ENCODE measurements at regions not wholly inside any gene's neighbourhood (a gene's known extent, or its start where the extent isn't known, plus 50 kb on each side); places are given as distances from the start of the nearest gene placed in this dataset.

DNA sequence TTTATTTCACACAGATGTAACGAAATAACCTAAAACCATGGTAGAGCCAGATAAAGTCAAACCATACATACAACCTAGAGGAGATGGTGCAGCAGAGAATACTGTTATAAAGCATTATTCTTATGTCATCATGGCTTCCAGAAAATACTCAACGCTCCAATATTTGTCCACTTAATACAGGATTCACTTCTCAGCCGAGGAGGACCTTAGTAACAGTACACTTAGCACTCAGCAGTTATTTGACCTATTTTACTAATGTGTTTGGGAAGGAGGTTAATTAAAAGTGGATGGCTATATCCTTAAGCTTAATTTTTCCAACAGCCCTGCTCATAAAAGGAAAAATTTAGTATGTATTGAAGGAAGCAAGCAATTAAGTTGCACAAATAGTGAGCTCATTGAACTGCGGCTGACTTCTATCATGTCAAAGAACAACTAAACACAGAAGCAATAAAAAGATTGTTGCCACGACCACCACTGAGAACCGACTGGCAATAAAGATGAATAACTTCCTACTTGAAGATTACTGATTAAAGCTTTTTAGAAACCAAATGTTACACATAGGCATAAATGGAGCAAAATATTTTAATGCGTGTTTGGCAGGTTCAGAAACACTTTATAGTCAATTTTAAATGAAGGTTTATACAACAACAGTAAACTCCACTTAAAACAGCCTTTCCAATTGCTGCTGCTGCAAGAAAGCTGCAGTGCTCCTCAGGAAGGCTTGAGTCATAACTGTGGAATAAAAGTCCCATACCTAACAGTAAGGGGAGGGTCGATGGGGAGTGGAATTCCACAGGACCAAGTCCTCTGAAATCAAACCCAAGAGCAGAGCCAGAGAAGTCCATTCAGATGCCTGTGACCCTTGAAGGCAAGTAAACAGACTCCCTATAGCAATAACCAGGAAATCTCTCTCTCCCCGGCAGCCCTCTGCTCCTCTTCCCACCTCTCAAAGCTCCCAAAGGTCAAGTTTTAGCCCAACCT lies 218.9 kb upstream of the CDKN3 start:
- DNase-seq, result no peak

DNA sequence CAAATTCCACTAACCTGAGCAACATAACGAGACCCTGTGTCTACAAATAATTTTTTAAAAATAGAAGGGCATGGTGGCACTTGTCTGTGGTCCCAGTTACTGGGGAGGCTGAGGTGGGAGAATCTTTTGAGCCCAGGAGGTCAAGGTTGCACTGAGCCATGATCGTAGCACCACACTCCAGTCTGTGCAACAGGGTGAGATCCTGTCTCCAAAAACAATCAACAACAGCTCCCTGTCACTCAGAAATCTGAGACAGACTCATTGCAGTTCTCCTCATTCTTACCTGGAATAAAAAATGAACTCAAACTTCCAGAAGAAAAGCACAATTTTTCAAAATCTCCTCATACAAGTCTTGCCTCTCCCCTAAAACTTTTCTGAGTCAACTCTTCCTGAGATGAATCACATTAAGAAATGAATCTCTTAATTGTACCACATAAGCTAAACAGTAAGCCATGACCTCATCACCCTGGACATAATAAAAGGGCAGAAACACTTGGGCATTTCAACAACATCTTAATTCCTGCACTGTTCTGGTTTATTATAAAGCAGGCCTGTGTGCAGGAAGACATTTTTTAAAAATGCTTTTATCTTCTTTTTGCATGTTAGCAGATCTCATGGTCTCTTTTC lies 214.3 kb upstream of the CDKN3 start:
- DNase-seq, result no peak

DNA sequence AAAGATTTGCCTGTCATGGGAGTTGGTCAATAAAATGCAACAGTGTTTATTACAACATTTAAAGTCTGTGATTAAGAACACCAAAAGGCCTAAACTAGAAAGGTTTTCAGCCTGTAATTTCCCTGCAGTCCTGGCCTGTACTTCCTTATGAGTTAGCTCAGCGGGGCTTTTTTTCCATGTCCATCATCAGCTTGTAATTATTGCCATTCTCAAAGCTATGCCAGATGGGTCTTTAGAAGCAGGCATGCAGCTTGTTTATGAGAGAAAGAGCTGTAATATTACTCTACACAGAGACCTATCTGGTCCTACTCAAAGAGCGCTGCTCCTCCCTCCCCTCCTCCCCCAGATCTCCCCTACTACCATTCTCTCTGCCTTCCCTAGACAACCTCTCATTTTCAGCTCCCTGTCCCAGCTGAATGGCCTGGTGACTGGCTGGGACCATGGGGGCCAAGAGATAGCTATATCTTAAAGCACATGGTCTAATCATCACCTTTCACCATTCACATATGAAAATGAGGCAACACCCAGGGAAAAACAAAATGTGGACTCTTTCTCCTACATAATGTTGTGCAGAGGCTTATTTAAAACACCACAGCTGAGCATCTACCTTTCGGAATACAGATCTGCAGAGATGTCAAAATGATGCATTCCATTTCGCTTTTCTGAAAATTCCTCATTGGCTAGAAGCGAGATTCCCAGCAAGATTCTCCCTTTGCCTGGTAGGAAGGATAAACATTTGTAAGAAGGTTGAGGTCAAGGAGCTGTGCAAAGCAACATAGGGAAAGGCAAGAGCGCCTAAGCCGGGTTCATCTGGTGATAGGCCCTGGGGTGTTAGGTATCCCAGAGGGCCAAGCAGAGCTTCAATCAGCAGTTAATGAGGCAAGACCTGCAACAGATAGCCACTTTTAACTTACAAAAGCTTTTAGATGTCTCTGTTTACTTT lies 209.7 kb upstream of the CDKN3 start:
- DNase-seq, result no peak

DNA sequence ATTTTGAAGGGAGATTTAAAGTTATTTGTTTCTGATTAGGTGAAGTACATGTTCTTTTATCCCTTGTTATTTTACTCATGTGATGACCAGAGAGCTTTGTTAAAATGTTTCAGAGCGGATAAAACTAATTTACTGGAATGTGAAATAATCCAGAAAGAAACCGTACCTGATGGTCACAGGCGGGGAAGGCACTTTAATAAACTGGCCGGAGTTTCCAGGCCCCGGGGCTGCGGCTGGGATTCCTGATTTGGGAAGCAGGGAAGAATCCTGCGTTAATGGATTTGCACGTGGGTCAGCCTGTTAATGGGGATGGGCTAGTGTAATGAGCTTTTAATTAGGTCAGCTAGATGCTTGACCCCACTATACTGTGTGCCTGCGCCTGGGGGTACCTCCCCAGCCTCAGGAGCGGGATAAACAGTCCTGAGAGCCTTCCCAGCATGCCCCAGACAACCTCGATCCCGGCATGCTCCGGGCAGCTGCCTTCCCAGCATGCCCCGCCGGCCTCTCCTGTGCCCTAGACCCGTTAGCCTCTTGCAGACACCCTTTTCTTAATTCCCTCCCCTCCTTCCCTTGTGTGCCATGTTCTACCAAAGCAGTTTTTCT lies 208.6 kb upstream of the CDKN3 start:
- DNase-seq, result no peak

DNA sequence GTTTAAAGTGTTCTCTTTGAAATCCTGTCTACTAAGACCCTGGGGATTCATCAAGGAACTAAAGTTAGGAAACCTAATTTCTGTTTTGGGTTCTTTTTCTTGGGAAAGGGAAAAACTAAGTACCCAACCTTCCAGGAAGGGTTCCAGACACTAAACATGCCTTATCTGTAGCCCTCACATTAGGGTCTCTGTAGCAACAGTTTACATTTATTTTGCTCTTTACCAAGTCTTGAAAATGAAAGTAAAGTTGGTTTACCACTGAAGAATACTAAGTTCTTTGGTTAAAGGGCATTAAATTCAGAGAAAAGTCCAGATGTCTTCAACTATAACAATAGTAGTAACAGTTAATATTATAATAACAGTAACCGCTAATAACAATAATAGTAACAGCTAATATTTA lies 207.5 kb upstream of the CDKN3 start:
- DNase-seq, result no peak

DNA sequence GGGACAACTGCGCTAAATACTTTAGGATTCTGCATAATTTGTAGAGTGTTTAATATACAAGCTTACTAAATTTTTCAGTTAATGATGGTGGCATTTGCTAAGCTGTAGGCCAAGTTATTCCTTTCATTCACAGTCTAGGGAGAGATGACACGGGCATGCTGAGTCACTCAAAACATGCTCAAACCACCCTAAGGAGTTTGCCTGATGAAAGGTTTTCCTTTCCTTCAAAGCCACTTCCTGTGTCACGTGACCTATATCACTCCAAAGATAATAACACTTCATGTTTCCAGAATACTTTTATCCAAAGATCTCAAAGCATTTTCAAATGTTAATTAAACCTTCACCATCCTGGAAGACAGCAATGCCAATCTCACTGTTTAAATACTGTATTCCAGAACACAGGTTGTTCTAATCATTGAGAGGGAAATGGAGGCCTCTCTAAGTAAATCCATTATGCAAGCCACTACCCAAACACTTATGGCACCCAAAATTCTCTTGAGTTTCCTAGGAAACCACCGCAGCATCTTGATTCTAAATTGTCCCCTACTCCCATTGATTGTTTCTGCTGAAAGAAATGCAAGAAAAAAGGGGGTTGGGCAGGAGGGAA lies 207.0 kb upstream of the CDKN3 start:
- no peak for DNase-seq

DNA sequence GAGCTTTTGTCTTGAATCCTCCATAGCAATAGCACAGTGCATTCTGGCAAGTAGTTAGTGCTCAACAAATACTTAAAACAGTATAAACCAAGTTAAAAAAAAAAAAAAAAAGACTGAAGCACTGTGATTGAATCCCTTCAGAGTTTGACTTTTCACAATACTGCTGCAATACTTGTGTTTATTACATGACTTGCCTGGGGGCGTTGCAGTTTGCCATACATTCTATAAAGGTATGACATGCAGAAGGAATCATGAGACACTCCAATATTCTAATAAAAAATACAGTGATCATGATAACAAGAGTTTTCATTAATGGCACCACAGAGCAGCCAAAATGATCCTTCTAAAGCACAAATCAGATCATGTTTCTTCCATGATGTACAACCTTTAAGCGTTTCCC lies 205.0 kb upstream of the CDKN3 start:
- no peak for DNase-seq

DNA sequence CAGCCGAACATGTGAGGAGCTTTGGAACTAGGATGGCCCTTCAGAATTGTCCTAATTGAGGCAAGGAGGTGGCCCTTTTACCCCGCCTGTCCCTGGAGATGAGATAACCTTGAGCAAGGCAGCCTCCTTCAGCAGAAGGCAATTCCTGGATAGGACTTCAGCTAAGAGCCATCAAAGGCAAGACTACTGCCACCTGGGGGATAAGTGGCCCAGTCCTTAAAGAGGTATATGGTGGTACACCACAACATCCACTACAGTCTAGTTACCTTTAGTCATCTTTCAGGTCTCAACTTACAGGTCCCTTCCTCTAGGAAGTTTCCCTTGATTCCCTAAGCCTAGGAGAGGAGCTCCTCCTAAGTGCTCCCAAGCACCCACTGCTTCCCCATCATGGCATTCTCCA lies 204.2 kb upstream of the CDKN3 start:
- DNase-seq, result no peak

DNA sequence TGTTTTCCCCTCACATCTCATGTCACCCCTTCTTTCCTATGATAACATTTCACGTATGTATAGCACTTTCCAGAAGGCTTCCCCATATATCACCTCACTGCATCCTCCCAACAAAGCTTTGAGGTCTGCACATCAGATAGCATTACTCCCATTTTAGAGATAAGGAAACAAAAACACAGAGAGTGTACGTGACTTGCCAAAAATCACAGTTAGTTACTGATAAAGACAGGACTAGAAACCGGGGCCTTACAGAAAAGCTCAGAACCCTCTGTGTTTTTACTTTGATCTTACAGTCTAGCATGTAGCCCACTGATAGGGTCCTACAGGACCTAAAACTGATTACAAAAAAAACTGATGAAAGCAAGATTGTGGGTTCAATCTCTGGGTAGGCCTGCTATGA lies 202.9 kb upstream of the CDKN3 start:
- DNase-seq, result no peak

DNA sequence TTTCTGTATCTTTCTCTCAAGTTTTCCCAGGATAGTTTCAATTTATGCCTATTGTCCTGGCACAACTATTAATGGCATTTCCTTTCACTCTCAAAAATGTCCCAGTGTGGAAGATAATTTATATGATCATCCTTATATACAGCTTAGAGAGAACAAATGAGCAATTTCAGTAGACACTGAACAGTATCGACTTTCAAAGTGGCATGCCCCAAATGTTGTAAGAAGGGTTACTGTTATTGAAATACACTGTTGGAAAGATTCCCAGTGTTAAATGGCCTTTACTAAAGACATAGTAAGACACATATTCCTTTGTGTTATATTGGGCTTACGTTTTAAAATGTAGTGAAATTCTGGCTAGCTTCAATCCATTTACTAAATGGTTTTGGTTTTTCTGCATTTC lies 202.3 kb upstream of the CDKN3 start:
- no peak for DNase-seq

DNA sequence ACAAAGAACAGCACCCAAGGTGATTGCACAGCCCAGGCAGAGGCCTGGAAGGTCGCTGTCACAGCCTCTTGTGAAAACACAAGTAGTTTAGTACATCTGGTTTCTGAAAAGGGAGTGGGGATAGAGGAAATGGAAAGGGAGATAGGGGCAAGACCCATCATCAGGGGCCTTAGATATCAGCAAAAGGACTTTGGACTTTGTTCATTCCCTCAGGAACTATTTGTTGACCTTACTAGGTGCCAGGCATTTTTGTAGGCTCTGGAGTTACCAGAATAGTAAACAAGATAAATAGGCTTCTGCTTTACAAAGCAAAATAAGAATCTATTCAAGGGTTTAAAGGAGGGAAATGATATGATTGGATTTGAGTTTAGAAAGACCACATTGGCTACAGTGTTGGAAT lies 199.4 kb upstream of the CDKN3 start:
- no peak for DNase-seq

DNA sequence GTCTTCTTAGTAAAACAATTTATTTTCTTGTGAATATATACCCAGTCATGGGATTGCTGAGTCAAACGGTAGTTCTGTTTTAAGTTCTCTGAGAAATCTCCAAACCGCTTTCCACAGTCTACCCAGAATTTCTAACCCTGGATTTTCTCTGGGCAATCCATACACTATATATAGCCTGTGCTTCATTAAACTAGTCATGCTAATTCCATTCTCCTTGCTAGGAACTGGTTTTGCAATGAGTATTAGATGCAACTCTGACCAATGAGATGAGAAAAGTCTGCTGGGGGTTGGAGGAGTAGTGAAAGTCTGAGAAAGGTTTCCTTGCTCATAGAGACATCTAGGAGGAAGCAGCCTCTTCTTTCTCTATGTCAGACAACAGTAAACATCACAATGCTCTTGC lies 196.1 kb upstream of the CDKN3 start:
- DNase-seq, result no peak

DNA sequence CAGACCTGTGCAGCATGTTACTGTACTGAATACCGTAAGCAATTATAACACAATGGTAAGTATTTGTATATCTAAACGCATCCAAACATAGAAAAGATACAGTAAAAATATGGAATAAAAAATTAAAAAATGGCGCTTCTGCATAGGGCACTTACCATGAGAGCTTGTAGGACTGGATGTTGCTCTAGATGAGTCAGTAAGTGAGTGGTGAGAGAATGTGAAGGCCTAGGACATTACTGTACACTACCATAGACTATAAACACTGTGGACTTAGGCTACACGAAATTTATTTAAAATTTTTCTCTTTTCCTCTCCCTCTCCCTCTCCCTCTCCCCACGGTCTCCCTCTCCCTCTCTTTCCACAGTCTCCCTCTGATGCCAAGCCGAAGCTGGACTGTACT lies 194.5 kb upstream of the CDKN3 start:
- DNase-seq, result no peak

DNA sequence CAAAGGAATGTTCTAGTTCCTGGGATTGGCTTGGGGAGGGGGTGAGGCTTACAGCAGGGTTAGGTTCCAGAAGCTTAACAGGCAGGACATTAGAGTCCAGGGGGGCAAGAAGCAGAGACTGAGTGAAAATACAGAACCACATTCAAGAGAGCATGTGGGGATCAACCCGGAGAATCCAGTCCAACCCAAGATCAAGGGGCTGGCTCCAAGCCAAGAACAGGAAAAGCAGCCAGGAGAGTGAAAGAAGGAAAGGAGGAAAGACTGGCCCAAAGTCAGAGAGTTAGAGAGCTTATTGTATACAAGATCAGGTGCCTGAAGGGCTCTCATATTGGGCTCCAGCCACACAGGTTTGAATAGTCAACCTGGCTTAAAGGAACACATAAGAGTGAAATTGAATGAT lies 190.3 kb upstream of the CDKN3 start:
- DNase-seq, result no peak

DNA sequence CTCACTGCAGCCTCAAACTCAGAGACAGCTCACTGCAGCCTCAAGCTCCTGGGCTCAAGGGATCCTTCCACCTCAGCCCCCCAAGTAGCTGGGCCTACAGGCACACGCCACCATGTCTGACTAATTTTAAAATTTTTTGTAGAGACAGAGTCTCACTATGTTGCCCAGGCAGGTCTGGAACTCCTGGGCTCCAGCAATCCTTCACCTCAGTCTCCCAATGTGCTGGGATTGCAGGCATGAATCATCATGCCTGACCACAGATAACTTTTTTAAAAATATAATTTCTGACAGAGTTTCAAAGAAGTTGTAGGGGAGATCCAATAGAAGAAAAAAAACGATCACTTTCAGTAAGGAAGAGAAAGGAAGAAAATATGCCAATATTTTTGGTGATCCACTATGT lies 189.7 kb upstream of the CDKN3 start:
- no peak for DNase-seq

DNA sequence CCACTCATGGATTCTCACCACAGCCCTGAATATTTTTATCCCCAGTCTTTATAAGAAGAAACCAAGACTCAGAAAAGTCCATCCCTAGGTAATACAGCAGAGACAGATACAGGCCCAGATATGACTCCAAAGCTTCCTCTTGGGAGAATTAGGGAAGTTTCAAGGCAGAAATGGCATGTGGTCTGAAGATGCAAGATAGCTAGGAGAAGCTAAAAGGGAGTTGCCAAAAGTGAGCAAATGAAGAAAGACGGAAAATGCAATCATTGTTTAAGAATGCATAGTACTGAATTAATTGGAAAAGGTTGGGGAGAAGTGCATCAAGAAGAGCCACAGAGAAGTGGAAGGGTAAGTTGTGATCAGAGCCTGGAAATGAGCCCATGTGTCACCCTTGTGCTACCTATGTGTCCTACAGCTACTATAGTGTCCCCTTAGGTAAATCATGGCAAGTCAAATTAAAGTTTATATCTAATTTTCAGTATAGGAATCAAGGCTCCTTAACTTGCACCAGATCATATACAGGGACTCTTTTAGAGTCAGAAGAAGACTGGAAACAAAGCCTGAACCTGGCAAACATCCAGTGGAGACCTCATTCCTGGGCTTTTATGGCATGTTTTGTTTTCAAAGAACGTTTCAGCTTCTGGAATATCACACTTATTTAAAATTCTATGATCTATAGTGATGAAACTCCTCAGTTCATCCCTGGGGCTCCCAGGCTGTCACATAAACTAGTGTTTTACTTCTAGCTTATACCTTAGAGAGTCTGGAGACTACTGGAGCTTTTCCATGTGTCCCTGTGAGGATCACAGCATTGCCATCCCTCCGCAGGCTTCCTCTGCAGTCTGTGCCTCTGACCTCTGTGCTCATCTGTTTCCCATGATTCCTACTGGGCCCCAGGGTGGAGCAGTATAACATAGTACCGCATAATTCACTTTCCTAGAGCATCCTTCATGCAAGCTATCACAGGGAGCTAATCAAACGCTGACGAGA lies 189.0 kb upstream of the CDKN3 start:
- no peak for DNase-seq

DNA sequence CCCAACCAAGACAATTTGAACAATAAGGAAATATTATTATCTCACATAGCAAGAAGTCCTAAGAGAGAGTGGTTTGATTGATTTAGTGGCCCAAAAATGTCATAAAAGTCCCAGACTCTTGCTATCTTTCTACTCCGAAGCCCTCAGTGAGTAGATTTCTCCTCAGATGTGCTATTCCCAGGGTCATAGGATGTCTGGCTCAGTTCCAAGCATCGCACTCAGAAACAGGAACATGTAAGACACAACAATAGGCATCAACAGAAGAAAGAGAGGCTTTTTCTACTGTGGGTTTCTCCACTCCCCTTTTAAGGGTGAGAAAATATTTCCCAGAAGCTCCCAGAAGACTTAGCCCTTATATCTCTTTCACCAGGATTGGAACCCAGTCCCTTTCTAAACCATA lies 188.1 kb upstream of the CDKN3 start:
- DNase-seq, result no peak

DNA sequence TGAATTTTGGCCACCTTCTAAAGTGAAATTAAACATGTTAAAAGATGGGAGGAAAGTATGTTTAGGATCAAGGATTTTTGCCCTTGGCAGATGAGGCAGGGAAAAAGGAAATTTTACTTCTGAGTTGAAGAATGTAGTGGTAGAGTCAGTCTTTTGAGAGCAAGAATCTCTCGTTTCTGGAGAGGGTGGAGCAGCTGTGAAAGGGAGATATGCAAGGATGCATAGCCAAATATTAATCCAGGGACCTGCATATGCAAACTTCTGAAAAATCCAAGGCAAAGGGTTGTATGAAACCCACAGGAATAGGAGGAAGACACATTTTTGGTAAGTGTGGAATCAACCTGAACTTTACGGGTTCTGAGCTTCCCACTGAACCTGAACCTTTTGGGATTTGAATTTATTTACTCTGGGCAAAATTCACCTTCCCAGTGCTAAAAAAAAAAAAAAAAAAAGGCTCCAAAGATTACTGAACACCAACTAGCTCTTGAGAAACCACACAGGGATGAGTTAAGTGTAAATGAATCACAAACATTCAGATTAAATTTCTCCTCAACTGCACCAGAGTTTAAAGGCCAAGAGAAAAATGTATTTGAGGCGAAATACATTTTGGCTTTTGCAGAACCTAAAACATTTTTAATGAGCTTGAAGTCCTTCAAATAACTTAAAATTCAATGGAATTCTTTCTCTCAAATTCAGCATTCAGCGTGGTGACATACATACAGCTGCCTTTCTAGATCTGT lies 187.1 kb upstream of the CDKN3 start:
- DNase-seq, result no peak

DNA sequence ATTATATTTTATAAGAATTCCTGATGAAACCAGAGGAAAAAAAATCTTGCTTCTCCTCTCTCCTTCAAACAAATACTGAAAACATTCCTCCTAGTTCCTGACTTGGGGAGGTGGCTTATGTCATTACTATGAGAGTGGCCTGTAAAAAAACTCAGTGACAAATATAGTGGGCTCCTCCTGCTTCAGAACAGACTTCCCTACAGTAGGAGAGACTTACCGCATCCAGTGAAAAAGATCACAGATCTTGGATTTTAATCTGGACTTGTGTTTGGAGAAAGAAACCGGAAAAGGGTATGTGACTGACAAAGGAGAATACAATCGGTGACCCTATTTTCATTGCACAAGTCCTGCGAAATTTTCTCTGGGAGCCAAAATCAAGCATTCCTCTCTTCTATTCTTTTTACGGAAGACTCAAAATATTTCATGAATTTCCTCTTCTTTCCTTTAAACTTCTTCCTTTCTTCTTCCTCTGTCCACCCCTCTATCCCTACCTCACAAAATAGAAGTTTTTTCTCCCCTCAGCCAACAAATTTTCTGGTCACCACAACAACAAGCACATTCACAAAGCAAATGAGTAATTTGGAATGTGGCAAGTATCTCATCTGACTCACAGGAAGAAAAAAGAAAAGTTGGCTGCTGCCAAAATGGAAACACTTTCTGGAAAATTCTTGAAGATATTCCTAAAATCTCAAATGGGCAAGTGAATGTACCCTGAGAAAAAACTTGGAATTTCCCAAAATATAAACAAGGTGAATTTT lies 185.1 kb upstream of the CDKN3 start:
- no peak for DNase-seq

DNA sequence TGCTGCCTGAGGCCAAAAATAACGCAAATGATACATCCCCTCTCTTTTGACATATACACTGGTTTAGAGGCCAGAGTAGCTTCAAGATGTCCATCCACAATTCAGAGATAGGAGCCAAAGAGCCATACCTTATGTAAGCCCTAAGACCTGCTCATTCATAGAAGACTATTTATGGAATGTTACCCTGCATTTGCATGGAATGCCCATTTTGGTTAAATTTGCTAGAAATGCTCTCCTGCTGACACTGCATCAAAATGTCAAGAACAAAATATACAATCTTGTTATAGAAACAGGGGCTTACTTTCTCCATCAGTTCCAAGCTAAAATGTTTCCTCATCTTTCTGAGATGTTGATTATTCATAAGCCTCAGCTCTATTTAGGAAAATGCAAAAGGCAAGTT lies 183.3 kb upstream of the CDKN3 start:
- DNase-seq, result no peak
